NCI-H82 treated with DMSO at 0.1 percent for 48 hours (cell line): ENCODE measurements at regions not wholly inside any gene's neighbourhood (a gene's known extent, or its start where the extent isn't known, plus 50 kb on each side); places are given as distances from the start of the nearest gene placed in this dataset.
"Not testable (repeated sequence)": the region's sequence is repeated elsewhere in the genome, so short reads cannot be mapped to it uniquely, and the experiment has no call there.

Experiments used
- DNase-seq: peaks from one replicate; lab custom pipeline; 2025; ENCODE audit not compliant: unreplicated experiment; lab: John Stamatoyannopoulos, UW

GRCh38 chr3:36182024-36182423, 198.3 kb upstream of the STAC start:
- DNase-seq, result no peak

GRCh38 chr3:36187197-36187596, 193.1 kb upstream of the STAC start:
- not testable (repeated sequence) for DNase-seq

- no peak for DNase-seq
These were observed 187.4 kb upstream of the STAC start for GRCh38 chr3:36192901-36193300.

DNA sequence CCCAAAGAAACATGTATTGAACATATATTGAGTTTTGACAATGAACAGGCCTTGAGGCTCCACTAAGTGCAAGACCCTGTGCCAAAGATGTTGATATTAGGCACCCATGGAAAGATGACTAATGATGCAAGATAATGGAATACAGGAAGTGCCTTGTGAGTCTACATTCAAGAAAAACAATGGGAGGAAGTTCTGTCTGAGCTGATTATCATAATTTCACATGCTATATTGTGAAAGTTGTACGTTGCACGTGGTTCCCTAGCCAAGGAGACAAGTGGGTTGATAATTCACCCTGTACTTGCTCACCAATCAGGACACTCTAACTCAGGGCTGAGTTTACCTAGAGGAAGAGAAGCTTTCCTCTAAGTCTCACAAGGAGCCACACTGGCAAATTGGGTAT, 186.9 kb upstream of the STAC start:
- DNase-seq, result no peak

GRCh38 chr3:36196058-36196457, 184.2 kb upstream of the STAC start:
- no peak for DNase-seq

DNA sequence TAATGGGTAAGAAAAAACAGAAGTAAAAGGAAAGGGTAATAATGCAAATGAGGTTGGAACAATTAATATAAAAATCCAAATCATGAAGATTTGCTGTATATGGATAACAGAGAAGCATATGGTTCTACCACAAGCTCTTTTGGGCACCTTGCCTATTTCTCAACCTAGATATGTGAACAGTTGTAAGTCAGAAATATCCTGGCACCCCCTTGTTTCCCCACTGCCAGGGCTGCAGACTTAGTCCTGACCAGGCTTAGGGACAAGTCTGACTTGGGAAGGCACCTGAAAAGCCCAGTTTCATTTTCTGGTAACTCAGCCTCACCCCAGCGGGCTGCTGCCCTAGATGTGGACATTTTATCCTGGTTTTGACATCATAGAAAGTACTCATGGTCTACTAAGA, 183.2 kb upstream of the STAC start:
- DNase-seq, result no peak

DNA sequence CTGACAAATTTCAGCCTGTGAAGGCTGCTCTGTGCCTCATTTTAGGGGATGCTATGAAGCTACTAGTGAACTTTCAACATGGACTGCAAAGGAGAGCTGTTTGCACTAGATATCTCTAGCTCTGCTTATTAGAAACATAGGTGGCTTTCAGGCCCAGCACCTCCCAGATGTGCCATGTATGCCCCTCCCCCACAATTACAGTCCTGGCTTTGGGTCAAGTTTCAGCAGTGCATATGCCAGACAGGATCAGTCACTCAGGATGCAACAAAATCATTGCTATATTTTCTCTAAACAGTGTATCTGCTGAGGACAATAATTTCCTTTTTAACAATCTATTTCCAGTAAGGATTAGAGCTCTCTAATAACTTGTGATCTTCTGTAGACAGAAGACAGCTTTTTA, 178.8 kb upstream of the STAC start:
- peak; percentile 56 for DNase-seq

- DNase-seq, result no peak
These were observed 173.2 kb upstream of the STAC start for GRCh38 chr3:36206956-36207580.

- DNase-seq, result no peak
These were observed 169.3 kb upstream of the STAC start for GRCh38 chr3:36210840-36211651.

DNA sequence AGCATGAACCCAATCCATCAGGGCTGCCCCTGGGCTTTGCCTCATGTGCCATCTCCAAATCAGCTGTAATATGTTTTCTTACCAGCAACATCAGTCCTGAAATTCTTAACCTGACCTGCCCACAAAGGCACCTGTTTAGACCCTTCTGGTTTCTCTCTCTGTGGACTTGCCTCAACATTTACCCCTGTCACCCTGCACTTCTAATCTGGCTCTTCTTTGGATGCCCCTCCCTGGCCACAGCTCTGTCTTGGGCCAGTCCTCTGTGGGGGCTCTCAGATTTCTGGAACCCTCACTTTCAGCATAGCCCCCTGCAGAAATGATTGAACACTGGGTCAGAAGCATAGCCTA, 168.7 kb upstream of the STAC start:
- DNase-seq, result no peak

DNA sequence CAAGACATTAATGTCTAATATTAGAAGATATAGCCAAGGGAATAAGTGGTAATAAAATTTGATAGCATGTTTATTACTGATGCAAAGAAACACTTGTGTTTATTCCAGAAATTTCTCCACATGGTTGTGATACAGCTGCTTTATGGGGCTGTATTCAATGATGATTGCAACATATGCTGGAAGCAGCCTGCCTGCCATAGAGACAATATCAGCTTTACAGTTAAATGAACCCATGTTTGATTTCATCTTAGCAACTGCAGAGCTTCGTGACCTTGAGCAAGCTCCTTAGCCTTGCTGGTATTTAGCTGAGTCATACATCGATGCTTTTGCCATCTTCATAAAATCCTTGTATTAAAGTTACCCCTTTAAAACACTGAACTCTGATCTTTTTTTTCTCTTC, 168.1 kb upstream of the STAC start:
- DNase-seq, result no peak

- DNase-seq, result no peak
These were observed 165.8 kb upstream of the STAC start for GRCh38 chr3:36214460-36214859.

DNA sequence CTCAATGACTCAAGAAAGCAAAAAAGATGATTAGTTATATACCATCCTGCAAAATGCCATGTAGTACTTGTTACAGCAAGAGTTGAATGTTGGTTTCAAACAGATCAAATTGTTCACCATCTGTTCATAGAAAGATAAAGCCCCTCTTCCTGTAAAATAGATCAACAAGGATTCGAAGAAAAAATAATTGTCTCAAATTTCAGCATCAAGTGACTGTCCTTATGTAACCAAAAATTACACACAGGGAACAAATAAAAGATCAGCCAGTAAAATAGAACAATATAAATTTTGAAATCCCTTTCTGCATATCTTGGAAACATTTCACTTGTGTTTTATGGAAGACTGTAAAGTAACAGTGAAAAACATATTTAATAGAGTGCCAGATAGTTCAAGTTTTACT, 165.1 kb upstream of the STAC start:
- peak; percentile 36 for DNase-seq

GRCh38 chr3:36219398-36219797, 160.9 kb upstream of the STAC start:
- DNase-seq, result no peak

- no peak for DNase-seq
These were observed 160.1 kb upstream of the STAC start for GRCh38 chr3:36220173-36220572.

GRCh38 chr3:36221975-36222374, 158.3 kb upstream of the STAC start:
- no peak for DNase-seq

GRCh38 chr3:36227980-36228379, 152.3 kb upstream of the STAC start:
- DNase-seq, result peak; percentile 29

- no peak for DNase-seq
These were observed 150.8 kb upstream of the STAC start for GRCh38 chr3:36229496-36229895.

- DNase-seq, result no peak
These were observed 147.4 kb upstream of the STAC start for GRCh38 chr3:36232797-36233489.

GRCh38 chr3:36244728-36245127, 135.6 kb upstream of the STAC start:
- no peak for DNase-seq

- no peak for DNase-seq
These were observed 131.9 kb upstream of the STAC start for GRCh38 chr3:36248374-36248773.

GRCh38 chr3:36250191-36250590, 130.1 kb upstream of the STAC start:
- DNase-seq, result no peak
